Left lung (tissue), 4 donors: ENCODE measurements at regions not wholly inside any gene's neighbourhood (a gene's known extent, or its start where the extent isn't known, plus 50 kb on each side); places are given as distances from the start of the nearest gene placed in this dataset.

Experiments
- ATAC-seq: fragments of 200-7000 bp; cut with Tn5 transposase; one replicate; pipeline ENCODE4 v1.9.1; 2020; ENCODE audit warnings: moderate library complexity
- DNase-seq, 4 donors: peaks; one replicate each; pipeline ENCODE4 v3.0.0-alpha.2; 2013 to 2020
- H3K27ac ChIP-seq, 2 donors: fragments of 200-600 bp; sonication (generic) in 1 of 2; one replicate each; pipeline versions ENCODE4 v1.5.0 to v1.8.0; 2020 to 2021
- H3K27me3 ChIP-seq, 2 donors: fragments of 200-600 bp; sonication (generic) in 1 of 2; one replicate each; pipeline versions ENCODE4 v1.5.0 to v1.8.0; 2020 to 2021
- H3K36me3 ChIP-seq, 2 donors: fragments of 200-600 bp; sonication (generic) in 1 of 2; one replicate each; pipeline versions ENCODE4 v1.5.0 to v1.8.0; 2020 to 2021
- H3K4me1 ChIP-seq, 2 donors: fragments of 200-600 bp; one replicate each; pipeline ENCODE4 v1.8.0; 2021
- H3K4me3 ChIP-seq, 2 donors: fragments of 200-600 bp; sonication (generic) in 1 of 2; one replicate each; pipeline versions ENCODE4 v1.5.0 to v1.8.0; 2020 to 2021; ENCODE audit warnings: mild to moderate bottlenecking in 1 of 2
- H3K9me3 ChIP-seq, 2 donors: fragments of 200-600 bp; sonication (generic) in 1 of 2; one replicate each; pipeline versions ENCODE4 v1.5.0 to v1.8.0; 2020 to 2021
- CTCF ChIP-seq, 2 donors: fragments of 200-600 bp; sonication (generic) in 1 of 2; IDR thresholded peaks; one replicate each; pipeline versions ENCODE4 v1.5.0 to v1.8.0; 2021; ENCODE audit warnings: antibody characterized with exemption in 2 of 2
- intact Hi-C, 2 donors: fragments of 100-400 bp; cut with DNase I; formaldehyde crosslinking; loops; one replicate each; pipeline versions ENCODE4 v1.11.2 to v1.14.2; 2022
- donor health status: DM: no; HTN: yes; CAD: no.
- donor health status: DM: no; HTN: no; CAD: no.

- Histone ChIP-seq H3K27me3 (no peaks in the 10 kb centered on the region), H3K4me3 (no peak overlapping the region), H3K36me3 (no peaks in the 10 kb centered on the region), H3K4me1 (no peaks in the 10 kb centered on the region), H3K9me3 (peaks cover 0 to 3% of the 10 kb centered on the region in 2 donors), H3K27ac (no peak overlapping the region)
- no peak for TF ChIP-seq CTCF (IDR thresholded peaks at IDR 0.05)
- DNase-seq (no peak), ATAC-seq (no peak)
- intact Hi-C loops, result no loop called here
Measured at GRCh38 chr4:97144199-97144598, 999.1 kb downstream of the STPG2 start.

- Histone ChIP-seq H3K4me1 (no peaks in the 10 kb centered on the region), H3K27me3 (no peaks in the 10 kb centered on the region), H3K36me3 (no peaks in the 10 kb centered on the region), H3K9me3 (no peaks in the 10 kb centered on the region), H3K27ac (no peak overlapping the region), H3K4me3 (no peak overlapping the region)
- intact Hi-C loops, result no loop called here
- no peak for TF ChIP-seq CTCF (IDR thresholded peaks at IDR 0.05)
- ATAC-seq, result no peak
- no peak for DNase-seq
Measured at GRCh38 chr4:97150966-97151365, 992.3 kb downstream of the STPG2 start.

GRCh38 chr4:97152149-97152548 lies 991.1 kb downstream of the STPG2 start:
- ATAC-seq (no peak), DNase-seq (no peak)
- H3K27ac ChIP-seq, result no peak overlapping the region
- H3K36me3 ChIP-seq, result no peaks in the 10 kb centered on the region
- no peaks in the 10 kb centered on the region for H3K4me1 ChIP-seq
- no peak for TF ChIP-seq CTCF (IDR thresholded peaks at IDR 0.05)
- no peaks in the 10 kb centered on the region for H3K27me3 ChIP-seq
- no peak overlapping the region for H3K4me3 ChIP-seq
- H3K9me3 ChIP-seq, result no peaks in the 10 kb centered on the region
- intact Hi-C loops, result no loop called here

- H3K27ac ChIP-seq, result no peak overlapping the region
Measured at GRCh38 chr4:97153042-97153441, 990.2 kb downstream of the STPG2 start.

GRCh38 chr4:97159625-97160024 lies 983.7 kb downstream of the STPG2 start:
- ATAC-seq (no peak), DNase-seq (no peak)
- Histone ChIP-seq H3K4me1 (no peaks in the 10 kb centered on the region), H3K27me3 (no peaks in the 10 kb centered on the region), H3K36me3 (no peaks in the 10 kb centered on the region), H3K27ac (no peak overlapping the region), H3K9me3 (peaks cover 0 to 15% of the 10 kb centered on the region in 2 donors), H3K4me3 (no peak overlapping the region)
- TF ChIP-seq CTCF (IDR thresholded peaks at IDR 0.05), result no peak
- intact Hi-C loops, result no loop called here

More at GRCh38 chr4:97153042-97153441, 990.2 kb downstream of the STPG2 start:
- no peak overlapping the region for H3K4me3 ChIP-seq
- intact Hi-C loops, result no loop called here
- no peak for TF ChIP-seq CTCF (IDR thresholded peaks at IDR 0.05)
- no peak for ATAC-seq
- DNase-seq, result peak in 1 of 4 donors; percentile 15
- no peaks in the 10 kb centered on the region for H3K27me3 ChIP-seq
- H3K4me1 ChIP-seq, result no peaks in the 10 kb centered on the region
- H3K9me3 ChIP-seq, result no peaks in the 10 kb centered on the region
- no peaks in the 10 kb centered on the region for H3K36me3 ChIP-seq
